HG02798 (cell line): ENCODE measurements at regions not wholly inside any gene's neighbourhood (a gene's known extent, or its start where the extent isn't known, plus 50 kb on each side); places are given as distances from the start of the nearest gene placed in this dataset.
A peak's percentile ranks its signal among the peaks of the same experiment; 100 is the strongest.
"Not testable (repeated sequence)": the region's sequence is repeated elsewhere in the genome, so short reads cannot be mapped to it uniquely, and the experiment has no call there.

Source experiments
- ATAC-seq: cut with Tn5 transposase; IDR thresholded peaks from one replicate; pipeline ENCODE4 v1.9.1; 2021; ENCODE audit warnings: mild to moderate bottlenecking; ENCODE audit not compliant: unreplicated experiment, poor library complexity

DNA sequence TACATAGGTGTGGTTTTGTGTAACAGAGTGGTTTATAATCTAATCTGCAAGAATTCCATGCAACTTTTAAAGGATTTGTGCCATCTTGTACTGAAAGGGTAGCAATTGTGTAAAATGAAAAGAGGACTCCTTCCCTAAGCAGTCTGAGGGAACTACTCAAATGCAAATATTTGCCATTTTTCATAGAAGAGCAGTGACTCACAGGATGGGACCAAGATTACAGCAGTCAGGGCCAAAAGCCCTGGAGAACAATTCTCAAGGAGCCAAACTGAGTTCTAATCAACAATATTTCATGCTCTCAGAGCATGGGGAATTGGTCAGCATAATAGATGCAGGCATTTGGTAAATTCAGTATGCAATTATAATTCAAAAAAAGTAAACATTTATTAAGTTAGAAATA is 495.8 kb downstream of the CHSY3 start:
- ATAC-seq = no peak

DNA sequence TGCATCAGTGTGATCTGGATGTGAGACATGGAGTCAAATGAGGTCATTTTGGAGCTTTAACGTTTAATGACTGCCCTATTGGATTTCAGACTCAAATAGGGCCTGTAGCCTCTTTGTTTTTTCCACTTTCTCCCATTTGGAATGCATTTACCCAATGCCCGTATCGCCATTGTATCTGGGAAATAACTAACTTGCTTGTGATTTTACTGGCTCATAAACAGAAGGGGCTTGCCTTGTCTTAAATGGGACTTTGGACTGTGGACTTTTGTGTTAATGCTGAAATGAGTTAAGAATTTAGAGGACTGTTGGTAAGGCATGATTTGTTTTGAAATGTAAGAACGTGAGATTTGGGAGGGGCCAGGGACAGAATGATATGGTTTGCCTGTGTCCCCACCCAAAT is 494.6 kb downstream of the CHSY3 start:
- ATAC-seq = no peak

DNA sequence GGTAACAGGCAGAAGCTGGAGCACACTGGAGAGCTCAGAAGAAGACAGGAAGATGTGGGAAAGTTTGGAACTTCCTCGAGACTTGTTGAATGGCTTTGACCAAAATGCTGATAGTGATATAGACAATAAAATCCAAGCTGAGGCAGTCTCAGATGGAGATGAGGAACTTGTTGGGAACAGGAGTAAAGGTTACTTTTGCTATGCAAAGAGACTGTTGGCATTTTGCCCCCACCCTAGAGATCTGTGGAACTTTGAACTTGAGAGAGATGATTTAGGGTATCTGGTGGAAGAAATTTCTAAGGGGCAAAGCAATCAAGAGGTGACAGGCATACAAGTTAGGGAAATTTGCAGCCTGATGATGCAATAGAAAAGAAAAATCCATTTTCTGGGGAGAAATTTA is 493.5 kb downstream of the CHSY3 start:
- ATAC-seq = not testable (repeated sequence)

- no peak for ATAC-seq
These were observed 492.9 kb downstream of the CHSY3 start for GRCh38 chr5:130397132-130397531.

GRCh38 chr5:130391727-130392264 is 487.5 kb downstream of the CHSY3 start:
- ATAC-seq = not testable (repeated sequence)

DNA sequence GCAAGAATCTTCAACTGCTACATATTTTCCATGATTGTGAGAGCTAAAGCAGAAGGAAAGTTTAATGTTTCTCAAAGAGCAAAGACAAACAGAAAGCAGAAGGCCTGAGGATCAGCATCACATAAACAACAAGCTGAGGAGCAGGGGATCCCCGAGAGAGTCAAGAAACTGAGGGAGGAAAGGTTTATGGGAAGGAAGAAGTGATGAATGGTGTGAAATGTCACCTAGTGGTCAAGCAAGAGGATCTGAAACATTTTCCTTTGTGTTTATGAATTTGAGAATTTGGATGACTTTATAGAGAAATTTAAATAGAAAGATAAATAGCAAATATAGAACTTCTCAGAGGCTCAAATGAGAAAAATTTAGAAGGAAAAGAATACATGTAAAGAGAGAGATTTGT is 481.9 kb downstream of the CHSY3 start:
- no peak for ATAC-seq

- ATAC-seq = no peak
These were observed 481.4 kb downstream of the CHSY3 start for GRCh38 chr5:130385656-130386055.

DNA sequence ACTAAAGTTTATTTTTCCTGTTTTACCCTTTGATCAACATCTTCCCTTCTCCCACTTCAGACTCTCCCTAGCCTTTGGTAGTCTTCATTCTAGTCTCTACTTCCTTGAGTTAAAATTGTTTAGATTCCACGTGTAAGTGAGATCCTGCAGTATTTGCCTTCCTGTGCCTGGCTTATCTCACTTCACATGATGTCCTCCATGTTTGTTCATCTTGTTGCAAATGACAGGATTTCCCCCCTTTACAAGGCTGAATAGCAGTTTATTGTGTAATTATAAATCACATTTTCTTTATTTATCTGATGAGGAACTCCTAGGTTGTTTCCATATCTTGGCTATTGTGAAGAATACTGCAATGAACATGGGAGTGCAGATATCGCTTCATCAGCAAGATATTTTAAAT is 461.7 kb downstream of the CHSY3 start:
- ATAC-seq = no peak

DNA sequence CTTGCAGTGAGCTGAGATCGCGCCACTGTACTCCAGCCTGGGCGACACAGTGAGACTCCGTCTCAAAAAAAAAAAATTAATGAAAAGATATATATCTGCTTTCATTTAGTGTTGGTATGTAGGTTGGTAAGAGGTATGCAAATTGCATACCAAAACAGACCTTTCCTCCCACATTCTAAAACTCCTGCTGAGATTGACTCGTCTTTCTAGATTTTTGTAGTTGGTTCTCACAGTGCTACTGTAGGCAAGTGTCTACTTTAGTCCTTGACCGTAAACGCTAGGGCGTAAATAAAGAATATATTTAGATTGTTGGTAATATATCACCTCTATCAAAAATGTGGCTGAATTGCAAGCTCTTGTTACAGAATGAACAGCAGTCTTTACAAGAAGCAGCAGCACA is 445.9 kb downstream of the CHSY3 start:
- no peak for ATAC-seq

GRCh38 chr5:130337179-130337888 is 433.1 kb downstream of the CHSY3 start:
- no peak for ATAC-seq

DNA sequence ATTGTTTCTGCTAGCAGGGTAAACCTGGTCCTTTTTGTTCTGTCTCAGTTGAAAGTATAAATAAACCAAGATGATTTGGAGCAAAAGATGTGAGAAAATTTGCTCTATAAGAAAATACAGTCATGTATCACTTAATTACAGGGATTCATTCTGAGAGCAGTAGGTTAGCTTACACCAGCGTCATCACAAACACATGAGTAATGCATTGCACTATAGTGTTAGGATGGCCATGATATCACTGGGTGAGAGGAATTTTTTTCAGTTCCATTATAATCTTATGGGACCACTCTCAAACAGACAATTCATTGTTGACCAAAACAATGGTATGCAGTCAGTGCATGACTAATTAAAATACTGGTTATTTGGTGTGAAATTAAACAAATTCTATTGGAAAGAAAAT is 430.9 kb downstream of the CHSY3 start:
- ATAC-seq = no peak

- ATAC-seq = no peak
These were observed 428.8 kb downstream of the CHSY3 start for GRCh38 chr5:130333089-130333488.

GRCh38 chr5:130331332-130331731 is 427.1 kb downstream of the CHSY3 start:
- no peak for ATAC-seq

GRCh38 chr5:130324953-130325671 is 420.8 kb downstream of the CHSY3 start:
- ATAC-seq = peak; percentile 18

- ATAC-seq = peak; percentile 100
These were observed 419.7 kb downstream of the CHSY3 start for GRCh38 chr5:130323804-130324454.

DNA sequence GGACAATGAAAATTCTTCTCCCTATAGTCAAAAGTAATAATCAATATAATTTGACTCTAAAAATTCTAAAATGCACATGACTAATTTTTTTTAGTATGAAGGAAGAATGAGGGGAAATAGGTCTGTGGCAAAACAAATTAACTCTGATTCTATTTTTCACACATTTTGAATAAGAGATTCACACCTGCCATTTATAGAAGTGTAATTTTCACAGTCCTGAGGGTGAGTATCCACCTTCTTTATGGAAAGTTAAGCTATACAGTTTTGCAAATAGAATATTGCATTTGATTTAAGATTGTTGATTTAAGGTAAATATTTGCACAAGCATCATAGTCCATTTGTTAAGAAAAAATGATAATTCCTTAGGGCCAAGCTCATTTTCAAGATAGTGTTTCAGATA is 417.7 kb downstream of the CHSY3 start:
- ATAC-seq = no peak

- peak; percentile 90 for ATAC-seq
These were observed 412.9 kb downstream of the CHSY3 start for GRCh38 chr5:130316971-130317680.

DNA sequence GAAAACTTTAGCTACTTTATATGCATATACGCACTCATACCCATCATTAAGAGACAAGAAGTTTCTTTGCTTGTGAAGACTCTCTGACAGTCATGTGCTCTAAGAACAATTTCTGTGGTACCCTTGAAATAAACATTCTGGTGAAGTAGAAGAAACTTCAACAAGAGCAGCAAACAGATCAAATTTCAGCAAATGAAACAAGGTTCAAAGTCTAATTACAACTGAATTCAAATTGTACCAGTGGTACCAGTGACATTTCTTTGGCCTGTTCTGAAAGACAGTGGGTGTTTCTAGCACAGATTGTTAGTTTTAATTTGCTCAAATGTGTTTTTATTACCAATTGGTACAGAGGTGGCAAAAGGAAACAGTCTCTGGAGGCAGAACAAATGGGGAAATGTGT is 391.0 kb downstream of the CHSY3 start:
- ATAC-seq = no peak

- ATAC-seq = not testable (repeated sequence)
These were observed 390.5 kb downstream of the CHSY3 start for GRCh38 chr5:130294798-130295197.

DNA sequence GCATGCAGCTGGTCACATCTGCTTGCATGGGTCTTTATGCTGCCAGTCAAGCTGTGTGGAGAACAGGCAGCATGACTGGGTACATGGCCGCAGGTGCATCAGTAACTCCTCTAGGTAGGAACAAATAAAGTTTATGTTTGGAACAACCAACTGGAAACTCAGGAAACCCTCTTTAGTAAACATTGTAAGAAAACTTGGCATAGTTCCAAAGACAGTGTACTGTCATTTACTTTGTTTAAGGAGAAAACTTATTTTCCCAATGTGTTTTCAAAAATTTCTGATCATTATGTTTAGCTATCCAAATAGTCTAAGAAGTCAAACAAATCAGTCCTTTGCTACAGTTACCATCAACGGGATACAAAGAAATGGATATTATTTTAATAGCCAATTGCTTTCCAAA is 386.0 kb downstream of the CHSY3 start:
- ATAC-seq = no peak
